ENCODE measurements at regions not wholly inside any gene's neighbourhood (a gene's known extent, or its start where the extent isn't known, plus 50 kb on each side); places are given as distances from the start of the nearest gene placed in this dataset.

DNA sequence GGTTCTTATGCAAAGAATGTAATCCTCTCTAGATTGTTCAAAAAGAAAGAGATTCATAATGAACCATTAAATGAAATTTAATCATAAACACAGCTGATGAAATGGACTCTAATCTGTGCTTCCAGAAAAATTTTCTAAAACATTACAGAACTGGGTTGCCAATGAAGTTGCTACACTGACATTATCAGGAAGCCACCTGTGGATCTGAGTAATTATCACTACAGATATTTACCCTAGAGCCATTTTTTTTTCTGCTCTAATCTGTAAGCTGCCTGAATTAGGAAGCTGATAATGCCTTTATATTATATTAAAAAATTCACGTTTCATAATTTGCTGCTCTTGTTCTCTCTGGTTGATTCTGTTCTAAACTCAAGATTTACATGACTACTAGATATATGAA lies 380.1 kb downstream of the GRIA2 start:
- no peak overlapping the region for H3K4me3 Mint-ChIP-seq (ENCODE audit: unreplicated experiment)
- H3K4me1 Mint-ChIP-seq (ENCODE audit: low read depth, unreplicated experiment): no peaks in the 10 kb centered on the region
- H3K27me3 Mint-ChIP-seq (ENCODE audit: unreplicated experiment): no peaks in the 10 kb centered on the region

DNA sequence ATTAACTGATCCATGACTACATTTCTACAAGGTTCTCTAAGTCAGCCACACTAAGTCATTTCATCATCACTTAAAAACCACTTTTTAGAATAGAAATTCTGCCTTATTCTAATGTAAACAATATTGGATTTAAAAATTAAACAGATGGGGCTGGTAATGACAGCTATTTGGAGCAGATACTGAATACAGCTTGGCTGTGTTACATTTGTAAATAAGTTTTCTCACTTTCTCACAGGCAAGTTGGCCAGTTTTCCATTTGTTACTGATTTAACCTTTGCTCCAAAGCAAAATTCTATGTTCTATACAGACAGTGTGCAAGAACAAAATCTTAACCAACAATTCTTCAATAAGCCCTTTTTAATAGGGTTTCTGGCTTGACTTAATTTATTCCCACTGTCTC lies 370.7 kb downstream of the GRIA2 start:
- Mint-ChIP-seq H3K4me1 (ENCODE audit: low read depth, unreplicated experiment) (no peaks in the 10 kb centered on the region), H3K27me3 (ENCODE audit: unreplicated experiment) (no peaks in the 10 kb centered on the region), H3K36me3 (ENCODE audit: unreplicated experiment) (no peaks in the 10 kb centered on the region), H3K4me3 (ENCODE audit: unreplicated experiment) (no peak overlapping the region), H3K9me3 (ENCODE audit: unreplicated experiment) (no peaks in the 10 kb centered on the region), H3K27ac (ENCODE audit: unreplicated experiment) (no peak overlapping the region)
- TF ChIP-seq, protein P1, sequence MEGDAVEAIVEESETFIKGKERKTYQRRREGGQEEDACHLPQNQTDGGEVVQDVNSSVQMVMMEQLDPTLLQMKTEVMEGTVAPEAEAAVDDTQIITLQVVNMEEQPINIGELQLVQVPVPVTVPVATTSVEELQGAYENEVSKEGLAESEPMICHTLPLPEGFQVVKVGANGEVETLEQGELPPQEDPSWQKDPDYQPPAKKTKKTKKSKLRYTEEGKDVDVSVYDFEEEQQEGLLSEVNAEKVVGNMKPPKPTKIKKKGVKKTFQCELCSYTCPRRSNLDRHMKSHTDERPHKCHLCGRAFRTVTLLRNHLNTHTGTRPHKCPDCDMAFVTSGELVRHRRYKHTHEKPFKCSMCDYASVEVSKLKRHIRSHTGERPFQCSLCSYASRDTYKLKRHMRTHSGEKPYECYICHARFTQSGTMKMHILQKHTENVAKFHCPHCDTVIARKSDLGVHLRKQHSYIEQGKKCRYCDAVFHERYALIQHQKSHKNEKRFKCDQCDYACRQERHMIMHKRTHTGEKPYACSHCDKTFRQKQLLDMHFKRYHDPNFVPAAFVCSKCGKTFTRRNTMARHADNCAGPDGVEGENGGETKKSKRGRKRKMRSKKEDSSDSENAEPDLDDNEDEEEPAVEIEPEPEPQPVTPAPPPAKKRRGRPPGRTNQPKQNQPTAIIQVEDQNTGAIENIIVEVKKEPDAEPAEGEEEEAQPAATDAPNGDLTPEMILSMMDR (IDR thresholded peaks at IDR 0.05; ENCODE audit: partially characterized antibody, unreplicated experiment): no peak
- DNase-seq: no peak

More for the DNA sequence above, 380.1 kb downstream of the GRIA2 start:
- H3K36me3 Mint-ChIP-seq (ENCODE audit: unreplicated experiment): no peaks in the 10 kb centered on the region
- no peak for DNase-seq
- H3K27ac Mint-ChIP-seq (ENCODE audit: unreplicated experiment): no peak overlapping the region
- H3K9me3 Mint-ChIP-seq (ENCODE audit: unreplicated experiment): no peaks in the 10 kb centered on the region
- TF ChIP-seq, protein P1 (IDR thresholded peaks at IDR 0.05; ENCODE audit: partially characterized antibody, unreplicated experiment): no peak

DNA sequence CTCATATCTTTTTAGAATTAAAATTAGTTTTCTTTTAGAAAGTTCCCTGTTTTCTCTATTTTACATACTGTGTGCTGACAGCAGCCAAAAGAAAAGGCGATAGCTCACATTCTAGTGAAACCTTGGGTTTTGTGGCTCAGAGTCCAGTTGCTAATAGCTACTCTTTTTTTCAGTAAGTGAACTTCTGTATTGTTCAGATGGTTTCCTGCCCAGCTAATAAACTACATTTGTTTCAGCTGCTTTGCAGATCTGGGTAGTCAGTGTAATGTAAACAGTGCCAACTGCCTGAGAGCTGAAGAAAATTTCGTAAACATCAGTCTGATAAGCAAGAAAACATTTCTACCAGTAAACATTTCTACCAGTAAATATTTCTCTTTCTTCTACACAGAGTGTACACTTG lies 370.2 kb downstream of the GRIA2 start:
- H3K27me3 Mint-ChIP-seq (ENCODE audit: unreplicated experiment): no peaks in the 10 kb centered on the region
- H3K36me3 Mint-ChIP-seq (ENCODE audit: unreplicated experiment): no peaks in the 10 kb centered on the region
- no peaks in the 10 kb centered on the region for H3K9me3 Mint-ChIP-seq (ENCODE audit: unreplicated experiment)
- no peak overlapping the region for H3K4me3 Mint-ChIP-seq (ENCODE audit: unreplicated experiment)
- DNase-seq: no peak
- TF ChIP-seq, protein P1 (IDR thresholded peaks at IDR 0.05; ENCODE audit: partially characterized antibody, unreplicated experiment): no peak
- no peaks in the 10 kb centered on the region for H3K4me1 Mint-ChIP-seq (ENCODE audit: low read depth, unreplicated experiment)
- no peak overlapping the region for H3K27ac Mint-ChIP-seq (ENCODE audit: unreplicated experiment)

DNA sequence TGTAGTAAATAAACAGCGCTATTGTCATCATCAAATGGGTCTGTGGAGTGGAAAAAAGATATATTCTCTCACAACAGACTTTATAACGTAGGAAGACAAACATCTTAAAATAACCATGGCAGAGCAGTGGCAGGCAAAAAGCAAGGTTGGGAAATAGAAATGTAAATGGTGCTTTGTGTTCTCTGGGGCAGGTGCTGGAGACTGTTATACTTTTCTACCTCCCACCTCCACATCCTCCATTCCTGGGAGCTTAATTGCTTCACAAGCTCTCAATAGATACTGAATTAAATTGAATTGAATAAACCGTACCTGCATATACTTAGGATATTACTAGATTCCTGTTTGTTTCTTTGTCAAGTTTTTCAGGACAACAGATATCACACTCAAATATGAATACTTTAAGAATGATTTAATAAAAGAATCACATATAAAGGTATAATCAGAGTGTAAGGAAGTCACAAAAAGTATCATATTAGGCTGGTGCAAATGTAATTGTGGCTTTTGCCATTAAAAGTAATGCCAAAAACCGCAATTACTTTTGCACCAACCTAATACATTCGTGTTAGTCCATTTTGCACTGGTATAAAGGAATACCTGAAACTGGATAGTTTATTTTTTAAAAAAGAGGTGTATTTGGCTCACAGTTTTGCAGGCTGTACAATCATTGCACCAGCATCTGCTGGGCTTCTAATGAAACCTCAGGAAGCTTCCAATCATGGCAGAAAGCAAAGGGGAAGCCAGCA lies 367.3 kb downstream of the GRIA2 start:
- H3K36me3 Mint-ChIP-seq (ENCODE audit: unreplicated experiment): no peaks in the 10 kb centered on the region
- H3K27me3 Mint-ChIP-seq (ENCODE audit: unreplicated experiment): no peaks in the 10 kb centered on the region
- no peaks in the 10 kb centered on the region for H3K9me3 Mint-ChIP-seq (ENCODE audit: unreplicated experiment)
- TF ChIP-seq, protein P1 (IDR thresholded peaks at IDR 0.05; ENCODE audit: partially characterized antibody, unreplicated experiment): no peak
- DNase-seq: no peak
- H3K4me1 Mint-ChIP-seq (ENCODE audit: low read depth, unreplicated experiment): no peaks in the 10 kb centered on the region
- H3K4me3 Mint-ChIP-seq (ENCODE audit: unreplicated experiment): no peak overlapping the region
- H3K27ac Mint-ChIP-seq (ENCODE audit: unreplicated experiment): no peak overlapping the region

DNA sequence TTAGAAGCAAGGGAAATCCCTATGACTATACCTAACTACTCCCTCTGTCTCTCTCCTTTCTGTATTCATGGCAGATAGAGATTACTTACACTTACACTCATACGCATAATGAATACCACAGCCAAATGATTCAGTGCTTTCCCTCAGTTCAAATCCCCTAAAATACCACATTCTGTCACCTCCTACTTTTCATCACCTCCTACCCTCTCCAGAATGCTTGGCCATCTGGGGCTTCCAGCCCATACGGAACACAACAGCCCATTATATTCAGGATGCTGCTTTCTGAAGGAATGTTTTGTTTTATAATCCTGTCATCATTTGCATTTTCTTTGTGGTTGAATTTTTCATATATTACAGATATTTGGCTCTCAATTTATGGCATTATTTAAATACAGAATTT lies 361.6 kb downstream of the GRIA2 start:
- Mint-ChIP-seq H3K4me1 (ENCODE audit: low read depth, unreplicated experiment) (peaks cover 6% of the 10 kb centered on the region), H3K4me3 (ENCODE audit: unreplicated experiment) (no peak overlapping the region), H3K27ac (ENCODE audit: unreplicated experiment) (no peak overlapping the region), H3K36me3 (ENCODE audit: unreplicated experiment) (peaks cover 3% of the 10 kb centered on the region), H3K9me3 (ENCODE audit: unreplicated experiment) (no peaks in the 10 kb centered on the region), H3K27me3 (ENCODE audit: unreplicated experiment) (no peaks in the 10 kb centered on the region)
- DNase-seq: no peak
- TF ChIP-seq, protein P1 (IDR thresholded peaks at IDR 0.05; ENCODE audit: partially characterized antibody, unreplicated experiment): no peak

All from glutamatergic neuron (in vitro differentiated cells).